OCI-LY1 (cell line): ENCODE measurements at regions not wholly inside any gene's neighbourhood (a gene's known extent, or its start where the extent isn't known, plus 50 kb on each side); places are given as distances from the start of the nearest gene placed in this dataset.

Source experiments
- EZH2 ChIP-seq: fragments of 200-600 bp; sonication (generic), shearing (Covaris generic); IDR thresholded peaks from 2 replicates; pipeline ENCODE4 v1.8.0; 2017; ENCODE audit warnings: borderline replicate concordance, mixed run types, mild to moderate bottlenecking, antibody characterized with exemption, low read length, moderate library complexity, mixed read lengths
- TF ChIP-seq, protein P1 (sequence below): fragments of 200-600 bp; sonication (generic), shearing (Covaris generic); IDR thresholded peaks from 2 replicates; pipeline ENCODE4 v1.5.1; 2017; ENCODE audit warnings: mild to moderate bottlenecking, antibody characterized with exemption, low read length, moderate library complexity, mixed read lengths

DNA sequence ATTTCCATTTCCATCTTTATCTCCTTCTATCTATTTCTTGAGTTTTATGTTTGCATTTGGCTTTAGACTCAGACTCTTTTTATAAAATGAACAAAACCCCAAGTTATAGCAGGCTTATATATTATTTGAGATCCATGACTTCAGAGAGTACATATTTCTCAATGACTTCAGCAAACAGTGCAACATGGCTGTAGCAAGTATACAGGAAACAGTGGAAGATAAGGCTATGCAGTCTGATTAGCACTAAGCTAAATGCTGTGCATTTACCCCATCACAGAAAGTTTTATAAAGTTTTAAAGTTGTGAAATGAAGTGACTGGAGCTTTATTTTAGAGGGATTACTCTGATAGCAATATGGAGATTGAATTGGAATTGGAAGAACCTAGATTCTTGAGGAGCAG is 463.5 kb upstream of the TGFBR2 start:
- TF ChIP-seq, protein P1, sequence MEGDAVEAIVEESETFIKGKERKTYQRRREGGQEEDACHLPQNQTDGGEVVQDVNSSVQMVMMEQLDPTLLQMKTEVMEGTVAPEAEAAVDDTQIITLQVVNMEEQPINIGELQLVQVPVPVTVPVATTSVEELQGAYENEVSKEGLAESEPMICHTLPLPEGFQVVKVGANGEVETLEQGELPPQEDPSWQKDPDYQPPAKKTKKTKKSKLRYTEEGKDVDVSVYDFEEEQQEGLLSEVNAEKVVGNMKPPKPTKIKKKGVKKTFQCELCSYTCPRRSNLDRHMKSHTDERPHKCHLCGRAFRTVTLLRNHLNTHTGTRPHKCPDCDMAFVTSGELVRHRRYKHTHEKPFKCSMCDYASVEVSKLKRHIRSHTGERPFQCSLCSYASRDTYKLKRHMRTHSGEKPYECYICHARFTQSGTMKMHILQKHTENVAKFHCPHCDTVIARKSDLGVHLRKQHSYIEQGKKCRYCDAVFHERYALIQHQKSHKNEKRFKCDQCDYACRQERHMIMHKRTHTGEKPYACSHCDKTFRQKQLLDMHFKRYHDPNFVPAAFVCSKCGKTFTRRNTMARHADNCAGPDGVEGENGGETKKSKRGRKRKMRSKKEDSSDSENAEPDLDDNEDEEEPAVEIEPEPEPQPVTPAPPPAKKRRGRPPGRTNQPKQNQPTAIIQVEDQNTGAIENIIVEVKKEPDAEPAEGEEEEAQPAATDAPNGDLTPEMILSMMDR = no peak
- no peak for TF ChIP-seq EZH2
